Lower leg skin (tissue), 4 donors: ENCODE measurements at regions not wholly inside any gene's neighbourhood (a gene's known extent, or its start where the extent isn't known, plus 50 kb on each side); places are given as distances from the start of the nearest gene placed in this dataset.

ENCODE experiments used
- DNase-seq, 2 donors: peaks; one replicate each; pipeline ENCODE4 v3.0.0-alpha.2; 2019; ENCODE audit warnings: low spot score in 2 of 2
- H3K4me3 ChIP-seq: fragments of 200-600 bp; sonication (generic); 2 replicates; pipeline ENCODE4 v1.5.1; 2017; ENCODE audit warnings: mild to moderate bottlenecking, low read depth; ENCODE audit not compliant: poor library complexity, severe bottlenecking
- POLR2A ChIP-seq, 2 donors: fragments of 450-650 bp; IDR thresholded peaks; one replicate each; pipeline ENCODE4 v1.6.1; 2016 to 2017; ENCODE audit warnings: antibody characterized with exemption in 2 of 2, mild to moderate bottlenecking in 1 of 2, moderate library complexity in 1 of 2
- WGBS, 2 donors: methylation state at CpG; one replicate each; pipeline ENCODE4 v1.1.5; 2018; 5-methylcytosine and 5-hydroxymethylcytosine counted together
- intact Hi-C: fragments of 100-400 bp; cut with DNase I; formaldehyde crosslinking; loops from one replicate; pipeline ENCODE4 v1.15.0; 2023; ENCODE audit warnings: low total_unique reads
- TF ChIP-seq, protein P1 (sequence below), 3 donors: fragments of 450-650 bp; IDR thresholded peaks; one replicate each; pipeline ENCODE4 v1.5.1; 2016; ENCODE audit warnings: antibody characterized with exemption in 3 of 3, mild to moderate bottlenecking in 3 of 3, moderate library complexity in 2 of 3

DNA sequence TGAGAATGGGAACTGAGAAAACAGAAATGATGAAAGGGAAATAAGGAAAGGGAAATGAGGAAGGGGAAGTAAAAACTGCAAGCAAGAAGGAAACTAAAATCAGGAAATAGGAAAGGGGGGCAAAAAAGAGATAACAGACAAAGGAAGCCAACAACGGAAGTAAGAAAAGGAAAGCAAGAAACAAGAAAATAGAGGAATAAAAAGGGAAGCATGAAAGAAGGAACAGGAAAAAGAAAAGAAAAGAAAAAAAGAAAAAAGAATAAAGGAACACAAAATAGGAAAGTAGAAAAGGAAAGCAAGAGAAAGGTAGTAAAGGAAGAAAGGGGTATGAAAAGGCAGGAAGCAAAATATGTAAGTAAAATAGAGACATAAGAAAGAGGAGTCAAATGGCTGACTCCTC, 241.2 kb upstream of the NCKAP5 start:
- no peak for DNase-seq
- intact Hi-C loops = no loop called here
- TF ChIP-seq, protein P1, sequence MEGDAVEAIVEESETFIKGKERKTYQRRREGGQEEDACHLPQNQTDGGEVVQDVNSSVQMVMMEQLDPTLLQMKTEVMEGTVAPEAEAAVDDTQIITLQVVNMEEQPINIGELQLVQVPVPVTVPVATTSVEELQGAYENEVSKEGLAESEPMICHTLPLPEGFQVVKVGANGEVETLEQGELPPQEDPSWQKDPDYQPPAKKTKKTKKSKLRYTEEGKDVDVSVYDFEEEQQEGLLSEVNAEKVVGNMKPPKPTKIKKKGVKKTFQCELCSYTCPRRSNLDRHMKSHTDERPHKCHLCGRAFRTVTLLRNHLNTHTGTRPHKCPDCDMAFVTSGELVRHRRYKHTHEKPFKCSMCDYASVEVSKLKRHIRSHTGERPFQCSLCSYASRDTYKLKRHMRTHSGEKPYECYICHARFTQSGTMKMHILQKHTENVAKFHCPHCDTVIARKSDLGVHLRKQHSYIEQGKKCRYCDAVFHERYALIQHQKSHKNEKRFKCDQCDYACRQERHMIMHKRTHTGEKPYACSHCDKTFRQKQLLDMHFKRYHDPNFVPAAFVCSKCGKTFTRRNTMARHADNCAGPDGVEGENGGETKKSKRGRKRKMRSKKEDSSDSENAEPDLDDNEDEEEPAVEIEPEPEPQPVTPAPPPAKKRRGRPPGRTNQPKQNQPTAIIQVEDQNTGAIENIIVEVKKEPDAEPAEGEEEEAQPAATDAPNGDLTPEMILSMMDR (IDR thresholded peaks at IDR 0.05) = no peak
- TF ChIP-seq POLR2A (IDR thresholded peaks at IDR 0.05) = no peak
- 73 to 95% methylated on average over 1 of the region's 1 CpG for WGBS, 2 donors
- H3K4me3 ChIP-seq = no peak overlapping the region

DNA sequence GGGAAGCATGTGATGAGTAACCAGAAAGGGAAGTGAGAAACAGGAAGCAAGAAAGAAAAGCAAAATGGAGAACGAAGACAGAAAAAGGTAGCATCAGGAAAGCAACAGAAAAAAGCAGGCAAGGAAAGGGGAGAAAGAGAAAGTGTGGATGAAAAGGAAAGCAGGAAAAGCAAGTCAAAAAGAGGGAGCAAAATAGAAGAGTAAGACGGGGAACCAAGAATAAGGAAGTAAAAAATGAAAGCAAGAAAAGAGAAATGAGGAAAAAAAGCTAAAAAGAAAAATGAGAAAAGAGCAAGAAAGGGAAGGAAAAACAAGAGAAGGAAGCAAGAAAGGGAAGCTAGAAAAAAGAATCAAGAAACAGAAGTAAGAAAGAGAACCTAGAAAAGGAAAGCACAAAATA, 242.3 kb upstream of the NCKAP5 start:
- intact Hi-C loops = no loop called here
- no peak for DNase-seq
- TF ChIP-seq, protein P1 (IDR thresholded peaks at IDR 0.05) = no peak
- no peak for TF ChIP-seq POLR2A (IDR thresholded peaks at IDR 0.05)
- WGBS, 2 donors = 68 to 93% methylated on average over 2 of the region's 2 CpGs
- no peak overlapping the region for H3K4me3 ChIP-seq

DNA sequence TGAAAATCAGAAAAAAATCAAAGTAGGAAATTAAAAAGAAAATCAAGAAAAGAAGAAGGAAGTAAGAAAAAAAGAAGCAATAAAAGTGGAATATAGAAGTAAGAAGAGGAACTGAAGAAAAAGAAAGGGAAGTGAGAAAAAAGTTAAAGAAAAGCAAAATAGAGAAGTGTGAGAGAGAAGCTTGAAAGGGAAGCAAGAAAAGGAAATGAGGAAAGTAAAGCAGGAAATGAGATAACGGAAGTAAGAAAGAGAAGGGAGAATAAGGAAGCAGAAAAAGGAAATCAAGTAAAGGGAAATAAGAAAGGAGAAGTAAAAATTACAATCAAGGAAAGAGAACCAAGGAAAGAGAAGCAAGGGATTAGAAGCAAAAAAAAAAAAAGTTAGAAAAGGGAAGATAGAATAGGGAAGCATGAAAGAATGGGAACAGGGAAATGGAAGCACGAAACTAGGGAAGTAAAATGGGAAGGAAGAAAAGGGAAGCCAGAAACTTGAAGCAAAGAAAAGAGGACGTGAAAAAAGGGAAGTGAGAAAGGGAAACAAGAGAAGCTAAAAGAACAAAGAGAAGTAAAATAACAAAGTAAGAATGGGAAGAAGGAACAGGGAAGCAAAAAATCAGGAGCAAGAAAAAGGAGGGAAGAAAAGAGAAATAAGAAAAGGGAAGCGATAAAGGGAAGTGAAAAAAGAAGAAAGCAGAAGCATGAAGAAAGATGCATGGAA, 243.3 kb upstream of the NCKAP5 start:
- intact Hi-C loops = no loop called here

DNA sequence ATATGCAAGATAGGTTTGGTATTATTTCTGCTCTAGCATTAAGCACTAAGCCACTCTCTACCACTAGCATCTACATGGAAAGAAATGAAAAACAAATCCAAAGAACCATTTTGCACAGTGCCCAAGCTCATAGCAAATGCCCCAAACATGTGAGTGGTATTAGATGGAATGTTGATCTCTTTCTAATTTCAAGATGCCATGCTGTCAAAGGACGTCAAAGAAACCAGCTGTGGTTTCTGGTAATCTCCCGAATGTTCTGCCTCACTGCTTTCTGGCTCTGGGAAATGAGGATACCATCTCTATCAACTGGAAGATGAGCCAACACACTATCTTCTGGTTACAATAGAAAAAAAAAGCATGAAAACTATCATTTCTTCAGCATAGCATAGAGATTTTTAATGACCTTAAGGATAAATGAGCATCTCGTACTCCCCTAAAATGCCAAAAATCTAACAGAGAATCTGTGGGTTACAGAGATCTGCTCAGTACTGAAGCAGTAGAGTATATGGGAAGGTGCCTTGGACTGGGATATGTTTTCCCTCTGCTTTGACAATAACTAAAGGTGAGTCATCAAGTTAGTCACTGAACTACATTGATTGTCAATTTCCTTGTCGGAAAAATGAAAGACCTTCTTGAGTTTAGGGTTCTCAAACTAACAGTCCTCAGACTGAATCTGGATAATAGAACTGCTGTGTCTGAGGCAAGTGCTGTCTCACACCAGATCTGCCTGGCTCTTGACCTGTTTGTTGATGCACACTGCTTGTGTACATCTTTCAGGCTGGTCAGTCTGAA, 244.8 kb upstream of the NCKAP5 start:
- WGBS, 2 donors = 75 to 79% methylated on average over 4 of the region's 4 CpGs

More for the DNA sequence above, 243.3 kb upstream of the NCKAP5 start:
- 78 to 85% methylated on average over 4 of the region's 4 CpGs for WGBS, 2 donors
- DNase-seq = no peak
- no peak for TF ChIP-seq POLR2A (IDR thresholded peaks at IDR 0.05)
- TF ChIP-seq, protein P1 (IDR thresholded peaks at IDR 0.05) = no peak
- no peak overlapping the region for H3K4me3 ChIP-seq

DNA sequence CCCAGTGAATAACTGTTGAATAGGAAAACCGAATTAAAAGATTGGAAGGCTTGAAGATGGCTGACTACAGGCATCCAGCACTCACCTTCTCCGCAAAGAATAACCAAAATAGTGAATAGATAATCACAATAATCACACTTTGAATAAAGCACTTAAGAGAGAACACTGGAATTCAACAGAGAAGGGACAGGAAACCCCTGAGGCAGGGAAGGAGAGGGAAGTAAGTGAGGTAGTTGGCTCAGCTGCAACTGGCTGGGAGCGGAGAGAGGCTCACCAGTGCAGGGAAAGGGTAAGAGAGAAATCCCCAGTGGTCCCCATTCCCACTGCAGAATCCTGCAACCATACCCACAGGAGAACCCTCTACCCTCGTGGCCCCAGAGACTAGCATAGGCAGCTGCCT, 246.6 kb upstream of the NCKAP5 start:
- no peak for DNase-seq
- WGBS, 2 donors = 51 to 63% methylated on average over 4 of the region's 4 CpGs
- TF ChIP-seq, protein P1 (IDR thresholded peaks at IDR 0.05) = no peak
- no peak for TF ChIP-seq POLR2A (IDR thresholded peaks at IDR 0.05)
- H3K4me3 ChIP-seq = no peak overlapping the region
- intact Hi-C loops = no loop called here

More for the DNA sequence above, 244.8 kb upstream of the NCKAP5 start:
- no peak for DNase-seq
- intact Hi-C loops = no loop called here
- no peak overlapping the region for H3K4me3 ChIP-seq
- TF ChIP-seq, protein P1 (IDR thresholded peaks at IDR 0.05) = no peak
- TF ChIP-seq POLR2A (IDR thresholded peaks at IDR 0.05) = no peak
